Stimulated activated CD8-positive, alpha-beta memory T cell treated with anti-CD3 and anti-CD28 coated beads, Interleukin-7, amount 100 ng/mL, for 4 hours (primary cell): ENCODE measurements at regions not wholly inside any gene's neighbourhood (a gene's known extent, or its start where the extent isn't known, plus 50 kb on each side); places are given as distances from the start of the nearest gene placed in this dataset.
"Not testable (repeated sequence)": the region's sequence is repeated elsewhere in the genome, so short reads cannot be mapped to it uniquely, and the experiment has no call there.

Source experiments
- DNase-seq, 2 donors: peaks; one replicate each; pipeline ENCODE4 v3.0.0-alpha.2; 2020; ENCODE audit warnings: low read depth in 2 of 2

- DNase-seq: no peak
These were observed 233.1 kb downstream of the GADD45G start for GRCh38 chr9:89837934-89838310.

DNA sequence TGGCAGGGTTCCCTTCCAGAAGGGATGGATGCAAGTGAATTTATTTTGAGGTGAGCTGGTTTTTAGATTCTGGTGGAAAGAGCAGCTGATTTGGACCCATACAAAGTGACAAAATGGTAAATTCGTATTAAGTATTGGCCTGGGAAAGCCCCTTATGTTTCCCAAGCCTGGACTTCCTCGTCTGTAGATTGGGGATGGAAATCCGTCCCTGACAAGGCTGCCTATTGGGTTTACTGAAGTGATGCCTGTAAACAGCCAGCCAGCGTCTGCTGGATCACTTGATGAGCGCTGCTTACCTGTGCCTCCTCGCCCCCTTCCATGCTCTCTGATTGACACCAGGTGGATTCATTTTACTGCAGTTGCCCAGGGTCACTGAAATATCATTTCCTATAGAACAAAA, 233.8 kb downstream of the GADD45G start:
- no peak for DNase-seq

DNA sequence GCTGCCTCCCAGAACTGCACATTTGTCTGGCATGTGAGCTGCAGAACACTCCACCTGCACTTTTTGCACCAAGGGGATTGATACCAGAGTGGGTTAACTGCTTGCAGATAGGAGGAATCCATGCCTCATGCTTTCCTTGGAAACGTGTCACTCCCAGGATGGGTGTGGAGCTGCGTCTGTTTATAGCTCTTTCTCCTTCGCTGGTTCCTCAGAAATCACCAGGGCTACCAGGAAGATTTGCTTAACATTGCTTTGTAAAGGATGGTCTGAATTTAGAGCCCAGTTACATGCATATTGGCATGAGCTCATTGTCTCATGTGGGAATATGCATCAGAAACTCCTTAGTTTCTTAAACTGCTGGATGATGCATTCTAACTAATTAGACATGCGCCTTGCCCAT, 234.6 kb downstream of the GADD45G start:
- DNase-seq: no peak

GRCh38 chr9:89839952-89840351, 235.1 kb downstream of the GADD45G start:
- no peak for DNase-seq

DNA sequence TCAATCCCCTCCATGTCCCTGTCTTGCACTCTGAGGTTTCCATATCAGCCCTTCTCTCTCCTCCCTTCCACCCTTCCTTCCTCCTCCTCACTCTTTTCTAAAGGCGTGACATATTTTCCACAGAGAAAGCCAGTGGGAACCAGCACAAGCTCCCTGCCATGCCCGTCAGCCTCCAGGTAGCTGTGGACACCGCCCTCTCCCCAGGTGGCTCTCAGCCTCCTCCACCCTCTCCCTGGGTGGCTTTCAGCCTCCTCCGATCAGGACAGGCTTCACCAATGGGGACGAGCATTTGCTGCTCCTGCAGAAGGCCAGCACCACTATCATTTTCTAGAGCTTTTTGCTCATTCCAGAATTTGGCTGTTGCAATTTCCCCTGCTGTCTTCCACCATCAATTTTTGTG, 236.6 kb downstream of the GADD45G start:
- DNase-seq: no peak

- no peak for DNase-seq
These were observed 237.5 kb downstream of the GADD45G start for GRCh38 chr9:89842267-89842768.

- DNase-seq: no peak
These were observed 238.3 kb downstream of the GADD45G start for GRCh38 chr9:89843074-89843473.

DNA sequence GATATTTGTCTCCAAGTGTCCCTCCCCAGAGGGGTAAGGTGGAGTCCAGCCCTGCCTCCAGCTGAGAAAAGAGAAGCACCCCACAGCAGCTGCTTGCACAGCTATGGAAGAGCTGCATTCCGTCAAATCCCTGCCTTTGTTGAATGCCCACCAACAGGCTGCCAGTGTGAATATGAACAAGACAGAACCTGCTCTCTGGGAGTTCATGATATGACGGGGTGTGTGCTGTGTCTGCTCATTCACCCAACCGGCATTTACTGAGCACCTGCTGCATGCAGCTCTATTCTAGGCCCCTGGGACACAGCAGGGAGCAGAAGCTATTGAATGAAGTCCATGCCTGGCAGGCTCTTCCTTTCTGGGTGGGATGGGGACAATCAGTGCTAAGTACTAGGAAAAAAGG, 238.8 kb downstream of the GADD45G start:
- no peak for DNase-seq

DNA sequence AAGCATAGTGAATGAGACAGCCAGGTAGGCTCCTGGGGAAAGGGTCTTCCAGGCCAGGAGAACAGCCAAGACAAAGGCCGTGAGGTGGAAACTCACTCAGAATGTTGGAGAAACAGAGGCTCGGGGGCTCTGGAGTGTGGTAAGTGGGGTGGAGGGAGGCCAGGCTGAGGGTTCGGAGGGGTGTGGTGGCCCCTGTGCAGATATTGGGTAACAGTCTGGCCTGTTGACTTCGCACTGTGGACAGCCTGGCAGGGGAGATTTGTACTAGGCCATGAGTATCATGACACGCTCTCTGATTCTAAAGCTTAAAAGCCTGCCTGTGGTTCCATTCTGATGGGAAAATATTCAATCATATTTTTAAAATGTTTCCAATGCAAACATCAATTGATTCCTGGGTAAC, 239.3 kb downstream of the GADD45G start:
- DNase-seq: no peak

GRCh38 chr9:89844535-89844934, 239.7 kb downstream of the GADD45G start:
- no peak for DNase-seq

DNA sequence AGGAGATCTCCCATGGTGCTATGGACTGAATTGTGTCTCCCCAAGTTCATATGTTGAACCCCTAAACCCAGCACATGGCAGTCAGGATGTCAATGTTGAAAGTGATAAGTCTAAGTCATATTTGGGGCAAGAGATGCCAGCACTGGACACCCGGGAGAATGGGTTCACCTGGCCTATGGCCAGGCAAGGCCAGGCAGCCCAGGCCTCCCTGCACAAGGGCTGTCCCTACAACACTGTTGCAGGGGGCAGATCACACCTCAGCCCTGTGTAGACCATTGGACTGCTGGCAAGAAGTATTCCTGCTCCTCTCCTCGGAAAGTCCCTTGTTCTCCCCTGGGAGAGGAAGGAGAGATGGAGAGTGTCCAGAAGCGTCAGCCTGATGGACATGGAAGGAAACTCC, 240.5 kb downstream of the GADD45G start:
- no peak for DNase-seq

GRCh38 chr9:89845862-89846261, 241.1 kb downstream of the GADD45G start:
- DNase-seq: no peak

DNA sequence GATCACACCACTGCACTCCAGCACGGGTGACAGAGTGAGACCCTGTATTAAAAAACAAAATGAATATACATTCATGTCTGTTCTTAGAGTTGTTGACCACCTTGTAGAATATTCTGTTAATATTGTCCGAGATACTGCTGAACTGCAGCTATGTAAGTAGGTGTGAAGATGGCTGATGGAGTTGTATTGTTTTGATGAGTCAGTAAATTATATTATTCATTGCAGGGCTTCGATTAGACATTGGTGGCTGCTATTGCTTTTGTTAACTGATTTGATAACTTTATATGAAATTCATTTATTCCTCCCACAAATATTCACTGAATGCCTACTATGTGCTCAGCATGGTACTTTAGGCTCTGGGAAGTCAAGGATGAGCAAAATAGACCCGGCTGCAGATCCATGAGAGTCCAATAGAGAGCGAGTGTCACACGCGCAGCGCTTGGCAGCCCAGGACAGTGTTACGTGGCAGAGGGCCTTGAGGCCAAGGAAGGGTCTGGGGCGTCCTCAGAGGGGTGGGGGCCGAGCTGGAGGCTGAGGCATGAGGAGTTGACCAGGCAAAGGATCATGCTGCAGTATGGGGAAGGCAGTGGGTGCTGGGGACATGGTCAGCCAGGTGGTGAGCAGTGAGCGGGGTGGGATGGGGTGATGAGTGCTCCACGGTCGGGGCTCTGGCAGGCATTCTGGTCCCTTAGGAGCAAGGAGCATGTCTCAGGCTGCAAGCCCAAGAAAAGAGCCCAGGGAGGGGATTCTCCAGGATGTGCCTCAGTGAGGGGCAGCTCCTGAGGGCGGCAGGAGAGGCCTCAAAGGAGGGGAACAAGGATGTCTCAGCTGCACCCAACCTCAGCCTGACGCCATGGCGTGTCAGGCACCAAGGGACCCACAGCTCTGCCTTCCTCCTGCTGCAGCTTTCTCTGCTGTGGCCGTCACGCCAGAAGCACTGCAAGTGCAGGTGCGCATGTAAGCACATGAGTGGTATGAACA, 243.5 kb downstream of the GADD45G start:
- no peak for DNase-seq

GRCh38 chr9:89849096-89849495, 244.3 kb downstream of the GADD45G start:
- DNase-seq: no peak

- no peak for DNase-seq
These were observed 245.3 kb downstream of the GADD45G start for GRCh38 chr9:89850153-89850552.

DNA sequence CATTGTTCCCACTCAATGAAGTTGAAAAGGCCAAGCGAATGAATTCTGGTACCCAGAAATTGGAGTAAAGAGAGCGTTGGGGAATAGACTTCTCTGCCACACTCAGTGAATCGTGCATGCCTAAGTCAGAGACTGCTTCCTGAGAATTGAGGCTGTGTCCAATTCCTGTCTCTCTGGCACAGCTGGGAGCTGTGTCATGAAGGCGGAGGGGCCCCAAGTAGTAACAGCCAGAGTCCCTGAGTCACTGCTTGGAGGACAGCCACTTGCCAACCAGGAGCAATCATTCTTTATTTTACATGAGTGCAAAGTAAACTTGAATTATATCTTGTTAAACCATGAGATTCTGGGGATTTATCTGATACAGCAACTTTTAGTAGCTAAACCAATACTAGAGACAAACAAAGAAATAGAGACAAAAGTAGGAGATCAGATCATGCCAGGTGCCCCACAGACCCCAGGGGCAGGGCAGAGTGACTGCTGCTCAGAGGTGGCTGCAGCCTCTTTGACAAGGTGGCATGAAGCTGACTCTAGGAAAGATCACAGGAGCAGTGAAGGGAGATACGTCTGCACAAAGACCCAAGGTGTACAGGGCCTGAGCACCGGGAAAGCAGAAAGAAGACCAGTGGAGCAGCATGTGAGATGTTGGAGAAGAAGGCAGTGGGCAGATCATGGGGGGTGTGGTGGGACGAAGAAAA, 246.0 kb downstream of the GADD45G start:
- no peak for DNase-seq

- DNase-seq: no peak
These were observed 248.3 kb downstream of the GADD45G start for GRCh38 chr9:89853161-89853560.

DNA sequence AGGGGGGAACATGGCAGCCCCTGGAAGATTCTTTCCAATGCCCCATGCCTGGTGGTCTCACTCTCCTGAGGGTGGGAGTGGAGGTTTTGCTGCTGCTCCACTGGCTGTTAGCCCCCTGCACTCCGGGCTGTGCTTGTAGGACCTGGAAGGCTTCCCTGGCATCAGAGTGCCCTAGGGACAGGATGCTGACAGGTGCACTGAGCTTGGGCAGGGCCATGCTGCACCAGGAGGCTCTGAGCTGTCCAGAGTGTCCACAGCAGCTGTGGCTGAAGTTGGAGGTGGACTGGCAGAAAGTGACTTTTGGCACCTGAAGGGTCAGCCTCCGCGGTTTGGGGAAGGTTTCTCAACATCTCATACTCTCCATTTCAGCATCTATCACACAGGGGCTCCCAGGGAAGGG, 249.1 kb downstream of the GADD45G start:
- DNase-seq: no peak

DNA sequence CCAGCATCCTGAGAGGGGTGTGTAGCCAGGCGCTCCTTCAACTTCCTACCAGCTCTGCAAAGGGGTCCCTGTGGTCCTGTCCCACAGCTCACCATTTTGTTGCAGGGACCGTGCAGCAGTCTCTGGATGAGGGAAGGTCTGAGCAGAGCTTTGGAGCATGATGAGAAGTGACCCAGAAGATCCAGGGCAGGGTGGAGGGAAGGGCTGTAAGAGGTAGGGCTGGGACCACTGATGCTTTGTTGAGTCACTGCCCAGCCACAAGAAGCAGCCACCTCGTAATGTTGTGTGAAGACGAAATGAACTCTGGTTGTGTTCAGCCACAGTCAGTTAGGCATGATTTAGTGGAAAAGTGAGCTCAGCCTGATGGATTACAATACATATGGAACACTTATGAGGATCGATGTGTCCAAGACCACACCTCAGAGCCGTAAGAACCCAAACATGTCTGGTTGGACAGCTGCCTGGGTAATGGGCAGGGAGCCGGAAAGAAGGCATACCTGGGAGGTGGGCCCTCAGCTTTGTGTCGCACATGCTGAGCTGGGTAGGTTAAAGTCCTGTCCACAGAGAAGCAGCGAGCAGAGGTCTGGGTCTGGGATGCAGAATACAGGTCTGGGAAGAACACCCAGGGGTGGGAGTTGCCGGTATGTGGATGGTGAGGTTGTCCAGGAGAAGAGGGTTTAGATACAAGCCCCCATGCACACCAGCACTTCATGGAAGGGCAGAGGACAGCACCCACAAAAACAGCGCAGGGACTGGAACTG, 250.1 kb downstream of the GADD45G start:
- no peak for DNase-seq

- not testable (repeated sequence) for DNase-seq
These were observed 251.5 kb downstream of the GADD45G start for GRCh38 chr9:89856296-89856695.

DNA sequence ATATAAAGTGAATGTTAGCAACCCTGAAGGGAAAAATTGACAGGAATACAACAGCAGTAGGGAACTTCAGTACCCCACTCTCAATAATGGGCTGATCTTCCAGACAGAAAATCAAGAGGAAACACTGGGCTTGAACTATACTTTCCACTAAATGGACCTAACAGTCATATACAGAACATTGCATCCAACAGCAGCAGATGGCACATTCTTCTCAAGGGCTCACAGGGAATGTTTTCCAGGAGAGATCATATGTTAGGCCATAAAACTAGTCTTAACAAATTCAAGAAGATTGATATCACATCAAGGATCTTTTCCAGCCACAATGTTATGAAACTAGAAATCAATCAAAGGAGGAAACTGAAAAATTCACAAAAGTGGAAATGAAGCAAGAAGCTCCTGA, 252.1 kb downstream of the GADD45G start:
- DNase-seq: not testable (repeated sequence)

DNA sequence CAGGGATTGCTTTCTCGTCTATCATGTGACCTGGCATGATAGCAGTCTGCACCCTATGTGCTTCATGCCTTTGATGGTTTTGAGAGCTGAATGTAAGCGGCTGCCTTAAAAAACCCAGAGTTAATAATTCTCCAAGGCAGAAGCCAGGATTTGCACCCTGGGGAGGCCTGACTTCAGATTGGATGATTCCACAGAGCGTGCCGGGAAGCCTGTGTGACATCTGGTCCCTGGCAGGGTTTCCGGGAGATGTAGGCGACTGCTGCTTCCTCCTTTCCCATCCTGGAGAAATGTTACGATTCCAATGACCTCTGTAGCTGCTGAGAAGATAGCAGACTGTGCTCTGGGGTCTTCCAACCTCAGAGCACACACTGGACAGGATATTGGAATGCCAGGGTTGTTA, 255.0 kb downstream of the GADD45G start:
- not testable (repeated sequence) for DNase-seq
